ENCODE measurements at regions not wholly inside any gene's neighbourhood (a gene's known extent, or its start where the extent isn't known, plus 50 kb on each side); places are given as distances from the start of the nearest gene placed in this dataset.

GRCh38 chr2:220057916-220058315, 430.5 kb downstream of the SLC4A3 start:
- TF ChIP-seq, protein P1, sequence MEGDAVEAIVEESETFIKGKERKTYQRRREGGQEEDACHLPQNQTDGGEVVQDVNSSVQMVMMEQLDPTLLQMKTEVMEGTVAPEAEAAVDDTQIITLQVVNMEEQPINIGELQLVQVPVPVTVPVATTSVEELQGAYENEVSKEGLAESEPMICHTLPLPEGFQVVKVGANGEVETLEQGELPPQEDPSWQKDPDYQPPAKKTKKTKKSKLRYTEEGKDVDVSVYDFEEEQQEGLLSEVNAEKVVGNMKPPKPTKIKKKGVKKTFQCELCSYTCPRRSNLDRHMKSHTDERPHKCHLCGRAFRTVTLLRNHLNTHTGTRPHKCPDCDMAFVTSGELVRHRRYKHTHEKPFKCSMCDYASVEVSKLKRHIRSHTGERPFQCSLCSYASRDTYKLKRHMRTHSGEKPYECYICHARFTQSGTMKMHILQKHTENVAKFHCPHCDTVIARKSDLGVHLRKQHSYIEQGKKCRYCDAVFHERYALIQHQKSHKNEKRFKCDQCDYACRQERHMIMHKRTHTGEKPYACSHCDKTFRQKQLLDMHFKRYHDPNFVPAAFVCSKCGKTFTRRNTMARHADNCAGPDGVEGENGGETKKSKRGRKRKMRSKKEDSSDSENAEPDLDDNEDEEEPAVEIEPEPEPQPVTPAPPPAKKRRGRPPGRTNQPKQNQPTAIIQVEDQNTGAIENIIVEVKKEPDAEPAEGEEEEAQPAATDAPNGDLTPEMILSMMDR (IDR thresholded peaks at IDR 0.05) = no peak
- no peak for TF ChIP-seq POLR2A (IDR thresholded peaks at IDR 0.05)
- TF ChIP-seq POLR2AphosphoS5 (IDR thresholded peaks at IDR 0.05) = no peak
- no peak for TF ChIP-seq EP300 (IDR thresholded peaks at IDR 0.05; ENCODE audit: low read depth)

Measured in transverse colon (tissue), 4 donors.